ENCODE measurements at regions not wholly inside any gene's neighbourhood (a gene's known extent, or its start where the extent isn't known, plus 50 kb on each side); places are given as distances from the start of the nearest gene placed in this dataset.

- no peak for TF ChIP-seq CTCF (IDR thresholded peaks at IDR 0.05; ENCODE audit: unreplicated experiment)
- intact Hi-C loops (cut with micrococcal nuclease; ENCODE audit: unreplicated experiment) = no loop called here
- Mint-ChIP-seq H3K27me3 (ENCODE audit: unreplicated experiment) (peaks cover 16% of the 10 kb centered on the region), H3K36me3 (ENCODE audit: insufficient read depth, unreplicated experiment) (peaks cover 10% of the 10 kb centered on the region), H3K27ac (ENCODE audit: unreplicated experiment) (peak overlapping the region; percentile 73), H3K4me3 (ENCODE audit: low read depth, unreplicated experiment) (no peak overlapping the region), H3K4me1 (ENCODE audit: low read depth, unreplicated experiment) (peaks cover 29% of the 10 kb centered on the region), H3K9me3 (ENCODE audit: low read depth, unreplicated experiment) (peaks cover 3% of the 10 kb centered on the region)
- CTCF ChIA-PET = no interaction called here
- BruUV-seq (replicated peaks) = no TSS peak
- peak; percentile 36 for DNase-seq
These were observed 184.6 kb upstream of the EGLN3 start for GRCh38 chr14:34135492-34135891.

- H3K9me3 Mint-ChIP-seq (ENCODE audit: low read depth, unreplicated experiment) = peaks cover 3% of the 10 kb centered on the region
- peaks cover 10% of the 10 kb centered on the region for H3K36me3 Mint-ChIP-seq (ENCODE audit: insufficient read depth, unreplicated experiment)
- peaks cover 16% of the 10 kb centered on the region for H3K27me3 Mint-ChIP-seq (ENCODE audit: unreplicated experiment)
- intact Hi-C loops (cut with micrococcal nuclease; ENCODE audit: unreplicated experiment) = no loop called here
- peaks cover 29% of the 10 kb centered on the region for H3K4me1 Mint-ChIP-seq (ENCODE audit: low read depth, unreplicated experiment)
- BruUV-seq (replicated peaks) = no TSS peak
- DNase-seq = no peak
- CTCF ChIA-PET = no interaction called here
- no peak overlapping the region for H3K27ac Mint-ChIP-seq (ENCODE audit: unreplicated experiment)
- no peak for TF ChIP-seq CTCF (IDR thresholded peaks at IDR 0.05; ENCODE audit: unreplicated experiment)
- H3K4me3 Mint-ChIP-seq (ENCODE audit: low read depth, unreplicated experiment) = no peak overlapping the region
These were observed 183.6 kb upstream of the EGLN3 start for GRCh38 chr14:34134484-34134883.

GRCh38 chr14:34129927-34130552 is 179.2 kb upstream of the EGLN3 start:
- H3K9me3 Mint-ChIP-seq (ENCODE audit: low read depth, unreplicated experiment) = peaks cover 3% of the 10 kb centered on the region
- no peak overlapping the region for H3K27ac Mint-ChIP-seq (ENCODE audit: unreplicated experiment)
- intact Hi-C loops (cut with micrococcal nuclease; ENCODE audit: unreplicated experiment) = no loop called here
- peaks cover 16% of the 10 kb centered on the region for H3K27me3 Mint-ChIP-seq (ENCODE audit: unreplicated experiment)
- peaks cover 4% of the 10 kb centered on the region for H3K36me3 Mint-ChIP-seq (ENCODE audit: insufficient read depth, unreplicated experiment)
- CTCF ChIA-PET = no interaction called here
- no peak for DNase-seq
- no peak overlapping the region for H3K4me3 Mint-ChIP-seq (ENCODE audit: low read depth, unreplicated experiment)
- no peaks in the 10 kb centered on the region for H3K4me1 Mint-ChIP-seq (ENCODE audit: low read depth, unreplicated experiment)
- BruUV-seq (replicated peaks) = no TSS peak
- no peak for TF ChIP-seq CTCF (IDR thresholded peaks at IDR 0.05; ENCODE audit: unreplicated experiment)

GRCh38 chr14:34128665-34129064 is 177.8 kb upstream of the EGLN3 start:
- CTCF ChIA-PET = no interaction called here
- H3K9me3 Mint-ChIP-seq (ENCODE audit: low read depth, unreplicated experiment) = peaks cover 3% of the 10 kb centered on the region
- H3K36me3 Mint-ChIP-seq (ENCODE audit: insufficient read depth, unreplicated experiment) = peaks cover 4% of the 10 kb centered on the region
- DNase-seq = no peak
- H3K27me3 Mint-ChIP-seq (ENCODE audit: unreplicated experiment) = peaks cover 16% of the 10 kb centered on the region
- H3K4me3 Mint-ChIP-seq (ENCODE audit: low read depth, unreplicated experiment) = no peak overlapping the region
- BruUV-seq (replicated peaks) = no TSS peak
- H3K27ac Mint-ChIP-seq (ENCODE audit: unreplicated experiment) = no peak overlapping the region
- no peak for TF ChIP-seq CTCF (IDR thresholded peaks at IDR 0.05; ENCODE audit: unreplicated experiment)
- intact Hi-C loops (cut with micrococcal nuclease; ENCODE audit: unreplicated experiment) = no loop called here
- H3K4me1 Mint-ChIP-seq (ENCODE audit: low read depth, unreplicated experiment) = no peaks in the 10 kb centered on the region

Measured in Calu3 (cell line).